Vagina (tissue), 2 donors: ENCODE measurements at regions not wholly inside any gene's neighbourhood (a gene's known extent, or its start where the extent isn't known, plus 50 kb on each side); places are given as distances from the start of the nearest gene placed in this dataset.

Source experiments
- DNase-seq, 2 donors: peaks; one replicate each; pipeline ENCODE4 v3.0.0-alpha.2; 2017; ENCODE audit errors: extremely low spot score in 2 of 2
- H3K27ac ChIP-seq: fragments of 200-600 bp; sonication (generic); one replicate; pipeline ENCODE4 v1.5.1; 2019
- H3K27me3 ChIP-seq: fragments of 200-600 bp; sonication (generic); one replicate; pipeline ENCODE4 v1.5.1; 2019
- H3K36me3 ChIP-seq, 2 donors: fragments of 200-600 bp; sonication (generic); one replicate each; pipeline ENCODE4 v1.5.1; 2017 to 2019
- H3K4me1 ChIP-seq: fragments of 200-600 bp; sonication (generic); one replicate; pipeline ENCODE4 v1.5.1; 2019
- H3K4me3 ChIP-seq, 2 donors: fragments of 200-600 bp; sonication (generic); 1 replicate in 1 of 2; 2 replicates in 1 of 2; pipeline ENCODE4 v1.5.1; 2016 to 2019
- H3K9me3 ChIP-seq: fragments of 200-600 bp; sonication (generic); one replicate; pipeline ENCODE4 v1.5.1; 2019
- CTCF ChIP-seq, 3 experiments: fragments of 450-650 bp in 2 of 3; fragments of 200-600 bp in 1 of 3; sonication (generic) in 1 of 3; IDR thresholded peaks; one replicate each; pipeline ENCODE4 v1.5.1; 2017 to 2019; ENCODE audit warnings: antibody characterized with exemption in 3 of 3, mild to moderate bottlenecking in 2 of 3, moderate library complexity in 2 of 3
- POLR2A ChIP-seq, 2 donors: fragments of 450-650 bp; IDR thresholded peaks; one replicate each; pipeline ENCODE4 v1.6.1; 2017; ENCODE audit warnings: antibody characterized with exemption in 2 of 2, mild to moderate bottlenecking in 2 of 2, moderate library complexity in 2 of 2
- POLR2AphosphoS5 ChIP-seq, 2 donors: sonication (generic); formaldehyde crosslinking; IDR thresholded peaks; one replicate each; pipeline ENCODE4 v1.9.0; 2017; ENCODE audit warnings: antibody characterized with exemption in 2 of 2, mild to moderate bottlenecking in 2 of 2, low read depth in 1 of 2; ENCODE audit not compliant: insufficient read depth in 1 of 2
- intact Hi-C: fragments of 100-400 bp; cut with DNase I; formaldehyde crosslinking; loops from one replicate; pipeline ENCODE4 v1.15.1; 2023

- no peaks in the 10 kb centered on the region for H3K9me3 ChIP-seq
- H3K36me3 ChIP-seq: no peaks in the 10 kb centered on the region
- no peak overlapping the region for H3K4me3 ChIP-seq
- TF ChIP-seq POLR2AphosphoS5 (IDR thresholded peaks at IDR 0.05; ENCODE audit: insufficient read depth in 1 of 2, low read depth in 1 of 2): no peak
- H3K27me3 ChIP-seq: no peaks in the 10 kb centered on the region
- intact Hi-C loops: no loop called here
- no peak overlapping the region for H3K27ac ChIP-seq
- DNase-seq: no peak
- H3K4me1 ChIP-seq: no peaks in the 10 kb centered on the region
These were observed 183.4 kb downstream of the AKR1D1 start for GRCh38 chr7:138259675-138260074.

GRCh38 chr7:138267934-138268333 is 191.7 kb downstream of the AKR1D1 start:
- no peak overlapping the region for H3K4me3 ChIP-seq
- no peak for TF ChIP-seq CTCF (IDR thresholded peaks at IDR 0.05)
- H3K36me3 ChIP-seq: no peaks in the 10 kb centered on the region
- DNase-seq: no peak
- H3K4me1 ChIP-seq: no peaks in the 10 kb centered on the region
- H3K27me3 ChIP-seq: no peaks in the 10 kb centered on the region
- intact Hi-C loops: no loop called here
- no peak overlapping the region for H3K27ac ChIP-seq
- H3K9me3 ChIP-seq: no peaks in the 10 kb centered on the region

- Histone ChIP-seq H3K9me3 (no peaks in the 10 kb centered on the region), H3K27me3 (no peaks in the 10 kb centered on the region), H3K27ac (no peak overlapping the region), H3K4me3 (no peak overlapping the region), H3K4me1 (no peaks in the 10 kb centered on the region), H3K36me3 (no peaks in the 10 kb centered on the region)
- no peak for DNase-seq
- intact Hi-C loops: no loop called here
- TF ChIP-seq CTCF (IDR thresholded peaks at IDR 0.05): no peak
These were observed 183.2 kb upstream of the TRIM24 start for GRCh38 chr7:138276891-138277290.

- intact Hi-C loops: no loop called here
- Histone ChIP-seq H3K27me3 (no peaks in the 10 kb centered on the region), H3K9me3 (no peaks in the 10 kb centered on the region), H3K4me3 (no peak overlapping the region), H3K36me3 (no peaks in the 10 kb centered on the region), H3K4me1 (no peaks in the 10 kb centered on the region), H3K27ac (no peak overlapping the region)
- DNase-seq: no peak
- TF ChIP-seq CTCF (IDR thresholded peaks at IDR 0.05) (no peak), POLR2A (IDR thresholded peaks at IDR 0.05) (no peak), POLR2AphosphoS5 (IDR thresholded peaks at IDR 0.05; ENCODE audit: insufficient read depth in 1 of 2, low read depth in 1 of 2) (no peak)
These were observed 181.5 kb upstream of the TRIM24 start for GRCh38 chr7:138278601-138279000.

GRCh38 chr7:138282997-138283396 is 177.1 kb upstream of the TRIM24 start:
- DNase-seq: no peak
- Histone ChIP-seq H3K27me3 (no peaks in the 10 kb centered on the region), H3K4me3 (no peak overlapping the region), H3K9me3 (no peaks in the 10 kb centered on the region), H3K36me3 (no peaks in the 10 kb centered on the region), H3K4me1 (no peaks in the 10 kb centered on the region), H3K27ac (no peak overlapping the region)
- TF ChIP-seq POLR2A (IDR thresholded peaks at IDR 0.05) (no peak), POLR2AphosphoS5 (IDR thresholded peaks at IDR 0.05; ENCODE audit: insufficient read depth in 1 of 2, low read depth in 1 of 2) (no peak), CTCF (IDR thresholded peaks at IDR 0.05) (no peak)
- intact Hi-C loops: no loop called here

GRCh38 chr7:138285129-138285528 is 174.9 kb upstream of the TRIM24 start:
- no peak for TF ChIP-seq CTCF (IDR thresholded peaks at IDR 0.05)
- no peak for TF ChIP-seq POLR2AphosphoS5 (IDR thresholded peaks at IDR 0.05; ENCODE audit: insufficient read depth in 1 of 2, low read depth in 1 of 2)
- no peak for TF ChIP-seq POLR2A (IDR thresholded peaks at IDR 0.05)
- H3K36me3 ChIP-seq: no peaks in the 10 kb centered on the region
- intact Hi-C loops: no loop called here
- H3K4me3 ChIP-seq: no peak overlapping the region
- H3K9me3 ChIP-seq: no peaks in the 10 kb centered on the region
- H3K4me1 ChIP-seq: no peaks in the 10 kb centered on the region
- DNase-seq: no peak
- H3K27me3 ChIP-seq: no peaks in the 10 kb centered on the region
- no peak overlapping the region for H3K27ac ChIP-seq
